Activated naive CD4-positive, alpha-beta T cell treated with anti-CD3 and anti-CD28 coated beads for 36 hours (primary cell): ENCODE measurements at regions not wholly inside any gene's neighbourhood (a gene's known extent, or its start where the extent isn't known, plus 50 kb on each side); places are given as distances from the start of the nearest gene placed in this dataset.
"Not testable (repeated sequence)": the region's sequence is repeated elsewhere in the genome, so short reads cannot be mapped to it uniquely, and the experiment has no call there.

Experiments used
- CTCF ChIA-PET: fragments of 350-600 bp; sonication (Branson Sonifier 250); formaldehyde crosslinking; loops from one replicate; lab custom pipeline; 2021; ENCODE audit warnings: antibody characterized with exemption; lab: Charles Lee
- DNase-seq: peaks from one replicate; pipeline ENCODE4 v3.0.0-alpha.2; 2020
- H3K27ac Mint-ChIP-seq: one replicate; pipeline ENCODE4 v1.8.0; 2021; ENCODE audit warnings: mild to moderate bottlenecking, mixed read lengths
- H3K27me3 Mint-ChIP-seq: one replicate; pipeline ENCODE4 v1.8.0; 2021; ENCODE audit warnings: low read depth, mixed read lengths
- H3K36me3 Mint-ChIP-seq: one replicate; pipeline ENCODE4 v1.8.0; 2021; ENCODE audit warnings: low read depth, mixed read lengths
- H3K4me1 Mint-ChIP-seq: one replicate; pipeline ENCODE4 v1.8.0; 2021; ENCODE audit warnings: low read depth, mixed read lengths
- H3K4me3 Mint-ChIP-seq: one replicate; pipeline ENCODE4 v1.8.0; 2021; ENCODE audit warnings: mild to moderate bottlenecking, moderate library complexity, mixed read lengths
- H3K9me3 Mint-ChIP-seq: one replicate; pipeline ENCODE4 v1.8.0; 2021; ENCODE audit warnings: mixed read lengths
- intact Hi-C: fragments of 100-400 bp; cut with micrococcal nuclease; formaldehyde crosslinking; loops from one replicate; pipeline ENCODE4 v1.15.1; 2023

- Mint-ChIP-seq H3K4me3 (no peak overlapping the region), H3K27me3 (no peaks in the 10 kb centered on the region)
These were observed 651.3 kb upstream of the ACO1 start for GRCh38 chr9:31733166-31733565.

GRCh38 chr9:31736581-31737179 lies 647.8 kb upstream of the ACO1 start:
- DNase-seq: no peak
- intact Hi-C loops: no loop called here
- H3K27me3 Mint-ChIP-seq: no peaks in the 10 kb centered on the region
- no peaks in the 10 kb centered on the region for H3K36me3 Mint-ChIP-seq
- no peaks in the 10 kb centered on the region for H3K9me3 Mint-ChIP-seq
- H3K27ac Mint-ChIP-seq: no peak overlapping the region
- no peaks in the 10 kb centered on the region for H3K4me1 Mint-ChIP-seq
- CTCF ChIA-PET: no interaction called here
- H3K4me3 Mint-ChIP-seq: no peak overlapping the region

More at GRCh38 chr9:31733166-31733565, 651.3 kb upstream of the ACO1 start:
- intact Hi-C loops: no loop called here
- H3K4me1 Mint-ChIP-seq: no peaks in the 10 kb centered on the region
- H3K9me3 Mint-ChIP-seq: no peaks in the 10 kb centered on the region
- H3K27ac Mint-ChIP-seq: no peak overlapping the region
- CTCF ChIA-PET: no interaction called here
- H3K36me3 Mint-ChIP-seq: no peaks in the 10 kb centered on the region
- no peak for DNase-seq

GRCh38 chr9:31740705-31741104 lies 643.7 kb upstream of the ACO1 start:
- Mint-ChIP-seq H3K4me1 (no peaks in the 10 kb centered on the region), H3K4me3 (no peak overlapping the region), H3K36me3 (no peaks in the 10 kb centered on the region), H3K27me3 (no peaks in the 10 kb centered on the region), H3K27ac (no peak overlapping the region), H3K9me3 (no peaks in the 10 kb centered on the region)
- no peak for DNase-seq
- CTCF ChIA-PET: no interaction called here
- intact Hi-C loops: no loop called here

- DNase-seq: no peak
- H3K9me3 Mint-ChIP-seq: no peaks in the 10 kb centered on the region
- CTCF ChIA-PET: interaction anchor here (0.7 kb wide), 1 partner anchor 71 kb away, joined by 3 read pairs; no protein-coding TSS in a partner anchor
- H3K4me3 Mint-ChIP-seq: no peak overlapping the region
- intact Hi-C loops: no loop called here
- no peaks in the 10 kb centered on the region for H3K36me3 Mint-ChIP-seq
- no peaks in the 10 kb centered on the region for H3K27me3 Mint-ChIP-seq
- no peaks in the 10 kb centered on the region for H3K4me1 Mint-ChIP-seq
- no peak overlapping the region for H3K27ac Mint-ChIP-seq
These were observed 639.9 kb upstream of the ACO1 start for GRCh38 chr9:31744589-31744988.

- CTCF ChIA-PET: no interaction called here
- DNase-seq: no peak
- no peaks in the 10 kb centered on the region for H3K27me3 Mint-ChIP-seq
- no peak overlapping the region for H3K27ac Mint-ChIP-seq
- intact Hi-C loops: no loop called here
- H3K9me3 Mint-ChIP-seq: no peaks in the 10 kb centered on the region
- no peaks in the 10 kb centered on the region for H3K36me3 Mint-ChIP-seq
- no peak overlapping the region for H3K4me3 Mint-ChIP-seq
- H3K4me1 Mint-ChIP-seq: no peaks in the 10 kb centered on the region
These were observed 639.0 kb upstream of the ACO1 start for GRCh38 chr9:31745468-31745867.

DNA sequence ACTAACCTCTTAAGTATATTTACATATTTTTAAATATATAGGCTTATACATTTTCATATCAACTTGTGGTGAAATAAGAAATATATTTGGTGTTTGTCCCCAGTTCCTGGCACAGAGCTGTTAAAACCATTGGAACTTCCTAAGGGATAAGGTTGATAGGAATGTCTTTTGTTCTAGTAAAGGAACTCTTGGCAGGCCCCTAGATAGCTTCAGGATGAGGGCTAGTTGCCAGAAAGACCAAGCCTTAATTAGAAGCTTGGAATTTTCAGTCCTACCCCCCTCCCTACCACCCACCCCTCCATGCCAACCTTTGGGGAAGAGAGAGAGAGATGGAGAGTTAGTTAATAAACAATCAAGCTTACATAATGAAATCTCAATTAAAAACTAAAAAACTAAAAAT lies 638.6 kb upstream of the ACO1 start:
- no peak overlapping the region for H3K27ac Mint-ChIP-seq
- CTCF ChIA-PET: no interaction called here
- no peaks in the 10 kb centered on the region for H3K4me1 Mint-ChIP-seq
- no peaks in the 10 kb centered on the region for H3K36me3 Mint-ChIP-seq
- H3K4me3 Mint-ChIP-seq: no peak overlapping the region
- intact Hi-C loops: no loop called here
- H3K27me3 Mint-ChIP-seq: no peaks in the 10 kb centered on the region
- no peak for DNase-seq
- no peaks in the 10 kb centered on the region for H3K9me3 Mint-ChIP-seq

DNA sequence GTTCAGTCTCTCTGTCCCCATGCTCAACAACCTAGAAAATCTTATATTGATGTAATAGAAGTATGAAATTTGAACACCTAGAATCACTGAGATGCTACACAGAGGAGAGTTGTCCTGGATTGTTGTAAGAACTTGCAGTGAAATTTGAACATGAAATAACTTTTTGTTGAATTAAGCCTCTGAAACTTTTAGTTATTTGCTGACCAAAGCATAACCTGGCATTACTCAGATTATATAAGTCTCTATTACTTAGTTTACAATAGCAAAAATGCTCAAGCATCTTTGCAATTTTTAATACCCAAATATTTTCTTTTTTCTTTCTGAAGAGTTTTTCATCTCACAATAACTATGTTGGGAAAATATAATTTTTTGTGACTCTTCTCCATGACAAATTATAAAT lies 630.7 kb upstream of the ACO1 start:
- Mint-ChIP-seq H3K27ac (no peak overlapping the region), H3K4me3 (no peak overlapping the region), H3K4me1 (peaks cover 4% of the 10 kb centered on the region), H3K27me3 (no peaks in the 10 kb centered on the region), H3K9me3 (peaks cover 2% of the 10 kb centered on the region), H3K36me3 (no peaks in the 10 kb centered on the region)
- DNase-seq: no peak
- CTCF ChIA-PET: no interaction called here
- intact Hi-C loops: loop anchor here (10.0 kb wide), 1 partner anchor 59 kb away; no protein-coding TSS in a partner anchor

- no peak for DNase-seq
- Mint-ChIP-seq H3K4me1 (peaks cover 4% of the 10 kb centered on the region), H3K27me3 (no peaks in the 10 kb centered on the region), H3K9me3 (no peaks in the 10 kb centered on the region), H3K27ac (no peak overlapping the region), H3K4me3 (no peak overlapping the region), H3K36me3 (no peaks in the 10 kb centered on the region)
- CTCF ChIA-PET: no interaction called here
- intact Hi-C loops: loop anchor here (10.0 kb wide), 1 partner anchor 65 kb away; no protein-coding TSS in a partner anchor
These were observed 624.7 kb upstream of the ACO1 start for GRCh38 chr9:31759703-31760102.

GRCh38 chr9:31774021-31774420 lies 610.4 kb upstream of the ACO1 start:
- intact Hi-C loops, H3K27ac Mint-ChIP-seq, DNase-seq, CTCF ChIA-PET, H3K36me3 Mint-ChIP-seq, H3K4me1 Mint-ChIP-seq, H3K4me3 Mint-ChIP-seq, H3K27me3 Mint-ChIP-seq: not testable (repeated sequence)
- peaks cover 21% of the 10 kb centered on the region for H3K9me3 Mint-ChIP-seq

DNA sequence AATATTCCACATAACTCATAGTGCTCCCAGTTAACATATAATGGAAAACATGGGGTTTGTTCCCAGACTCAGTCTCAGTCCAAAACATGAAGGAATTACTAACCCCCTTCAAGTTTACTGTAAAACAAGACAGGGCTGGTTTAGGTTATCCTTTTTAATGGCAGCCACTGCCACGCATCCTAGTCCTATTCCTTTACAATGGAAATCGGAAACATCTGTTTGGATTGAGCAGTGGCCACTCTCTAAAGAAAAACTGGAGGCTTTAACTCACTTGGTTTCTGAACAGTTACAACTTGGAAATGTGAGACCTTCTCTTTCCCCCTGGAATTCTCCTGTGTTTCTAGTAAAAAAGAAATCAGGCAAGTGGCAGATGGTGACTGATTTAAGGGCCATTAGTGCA lies 609.9 kb upstream of the ACO1 start:
- no peak overlapping the region for H3K4me3 Mint-ChIP-seq
- H3K9me3 Mint-ChIP-seq: peaks cover 25% of the 10 kb centered on the region
- H3K27me3 Mint-ChIP-seq: no peaks in the 10 kb centered on the region
- H3K36me3 Mint-ChIP-seq: peaks cover 5% of the 10 kb centered on the region
- H3K27ac Mint-ChIP-seq: no peak overlapping the region
- CTCF ChIA-PET: no interaction called here
- no peaks in the 10 kb centered on the region for H3K4me1 Mint-ChIP-seq
- no peak for DNase-seq
- intact Hi-C loops: no loop called here

GRCh38 chr9:31776471-31776870 lies 608.0 kb upstream of the ACO1 start:
- CTCF ChIA-PET: no interaction called here
- no peak for DNase-seq
- Mint-ChIP-seq H3K27ac (no peak overlapping the region), H3K9me3 (peaks cover 32% of the 10 kb centered on the region), H3K36me3 (peaks cover 7% of the 10 kb centered on the region), H3K4me1 (no peaks in the 10 kb centered on the region), H3K4me3 (no peak overlapping the region), H3K27me3 (no peaks in the 10 kb centered on the region)
- intact Hi-C loops: no loop called here

DNA sequence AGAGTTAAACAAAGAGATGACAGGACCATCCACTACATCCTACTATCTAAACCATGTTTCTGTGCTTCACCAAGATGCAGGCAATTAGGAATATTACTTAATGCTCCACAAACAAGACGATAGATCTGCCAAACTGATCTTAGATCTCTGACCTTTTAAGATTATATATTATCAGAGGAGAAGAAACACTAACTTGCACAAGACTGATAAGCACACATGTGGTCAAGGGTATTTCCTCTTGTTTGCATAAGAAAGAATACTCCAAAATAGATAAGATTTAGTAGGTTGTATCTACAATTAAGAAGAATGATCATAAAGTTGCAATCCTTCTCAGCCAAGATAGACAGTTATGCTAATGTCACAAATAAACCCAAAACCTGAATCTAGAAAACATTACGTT lies 601.0 kb upstream of the ACO1 start:
- Mint-ChIP-seq H3K36me3 (peaks cover 1% of the 10 kb centered on the region), H3K27me3 (no peaks in the 10 kb centered on the region), H3K27ac (no peak overlapping the region), H3K9me3 (peaks cover 25% of the 10 kb centered on the region), H3K4me3 (no peak overlapping the region), H3K4me1 (no peaks in the 10 kb centered on the region)
- DNase-seq: no peak
- CTCF ChIA-PET: no interaction called here
- intact Hi-C loops: no loop called here

DNA sequence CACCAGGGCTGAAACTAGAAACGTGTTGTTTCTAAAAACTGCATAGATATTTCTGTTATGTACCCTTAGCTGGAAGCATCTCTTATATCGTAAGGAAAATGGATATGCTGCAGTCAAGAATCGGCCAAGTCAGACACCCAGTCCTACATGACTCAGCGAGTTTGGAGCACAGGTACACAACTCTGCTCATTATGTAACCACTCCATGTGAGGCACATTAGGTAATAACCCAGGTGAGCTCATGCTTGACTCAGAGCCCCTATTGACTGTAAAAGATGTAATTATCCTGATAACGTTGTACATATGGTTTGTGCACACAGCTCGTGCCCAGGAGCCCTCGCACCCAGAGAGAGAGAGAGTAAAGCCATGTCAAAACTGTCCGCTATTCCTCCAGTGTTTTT lies 593.7 kb upstream of the ACO1 start:
- Mint-ChIP-seq H3K9me3 (no peaks in the 10 kb centered on the region), H3K27ac (no peak overlapping the region), H3K27me3 (no peaks in the 10 kb centered on the region), H3K4me1 (no peaks in the 10 kb centered on the region), H3K4me3 (no peak overlapping the region), H3K36me3 (no peaks in the 10 kb centered on the region)
- intact Hi-C loops: loop anchor here (10.0 kb wide), 1 partner anchor 486 kb away; no protein-coding TSS in a partner anchor
- DNase-seq: no peak
- CTCF ChIA-PET: interaction anchor here (0.6 kb wide), 1 partner anchor 567 kb away, joined by 3 read pairs; no protein-coding TSS in a partner anchor
